Transverse colon (tissue), 4 donors: ENCODE measurements at regions not wholly inside any gene's neighbourhood (a gene's known extent, or its start where the extent isn't known, plus 50 kb on each side); places are given as distances from the start of the nearest gene placed in this dataset.

Source experiments
- DNase-seq: peaks from one replicate; pipeline ENCODE4 v3.0.0-alpha.2; 2019
- H3K27ac ChIP-seq, 4 donors: fragments of 200-600 bp; sonication (generic); 2 replicates each; pipeline ENCODE4 v1.5.1; 2016 to 2018; ENCODE audit warnings: inconsistent platforms in 4 of 4
- H3K27me3 ChIP-seq: fragments of 200-600 bp; sonication (generic); 2 replicates; pipeline ENCODE4 v1.5.1; 2017; ENCODE audit warnings: inconsistent platforms
- H3K36me3 ChIP-seq, 4 donors: fragments of 200-600 bp; sonication (generic); 2 replicates each; pipeline ENCODE4 v1.5.1; 2017 to 2019; ENCODE audit warnings: inconsistent platforms in 4 of 4
- H3K4me1 ChIP-seq, 4 donors: fragments of 200-600 bp; sonication (generic); 2 replicates each; pipeline ENCODE4 v1.5.1; 2017 to 2020; ENCODE audit warnings: inconsistent platforms in 4 of 4
- H3K4me3 ChIP-seq, 4 donors: fragments of 200-600 bp; sonication (generic); 1 replicate in 1 of 4; 2 replicates in 3 of 4; pipeline versions ENCODE4 v1.5.1 to v1.6.1; 2017 to 2019; ENCODE audit warnings: inconsistent platforms in 4 of 4
- H3K9me3 ChIP-seq, 2 donors: fragments of 200-600 bp; sonication (generic); 2 replicates each; pipeline ENCODE4 v1.5.1; 2017 to 2019; ENCODE audit warnings: inconsistent platforms in 2 of 2
- CTCF ChIP-seq, 5 experiments: fragments of 200-600 bp in 3 of 5; fragments of 450-650 bp in 2 of 5; sonication (generic) in 3 of 5; IDR thresholded peaks; 1 replicate in 2 of 5; 2 replicates in 3 of 5; pipeline ENCODE4 v1.5.1; 2016 to 2017; ENCODE audit warnings: antibody characterized with exemption in 5 of 5, inconsistent platforms in 3 of 5, mild to moderate bottlenecking in 2 of 5, moderate library complexity in 1 of 5
- EP300 ChIP-seq: sonication (generic); formaldehyde crosslinking; IDR thresholded peaks from one replicate; pipeline ENCODE4 v1.6.1; 2017; ENCODE audit warnings: antibody characterized with exemption, low read depth
- POLR2A ChIP-seq: fragments of 450-650 bp; IDR thresholded peaks from one replicate; pipeline ENCODE4 v1.6.1; 2016; ENCODE audit warnings: antibody characterized with exemption, mild to moderate bottlenecking, moderate library complexity
- POLR2AphosphoS5 ChIP-seq, 3 donors: sonication (generic); formaldehyde crosslinking; IDR thresholded peaks; one replicate each; pipeline ENCODE4 v1.6.1; 2016; ENCODE audit warnings: antibody characterized with exemption in 3 of 3
- WGBS, 2 donors: methylation state at CpG; one replicate each; pipeline ENCODE4 v1.1.5; 2018; ENCODE audit warnings: low coverage in 1 of 2; 5-methylcytosine and 5-hydroxymethylcytosine counted together
- in situ Hi-C, 4 donors: fragments of 200-750 bp; cut with MboI; loops; one replicate each; pipeline versions ENCODE4 v1.15.0 to v1.15.1; 2017; ENCODE audit warnings: low sequenced_read_pairs in 3 of 4, low pct_ligation_motif_present in 1 of 4, low pct_unique_long_range_greater_than_20kb in 1 of 4
- intact Hi-C: fragments of 100-400 bp; cut with DNase I; formaldehyde crosslinking; loops from one replicate; pipeline ENCODE4 v1.15.1; 2023; ENCODE audit warnings: low total_unique reads

GRCh38 chrX:10095698-10096432 is 60.9 kb upstream of the CLCN4 start:
- TF ChIP-seq POLR2A, result no peak
- TF ChIP-seq CTCF (IDR thresholded peaks at IDR 0.05), result no peak
- no peak for TF ChIP-seq EP300
- no peak for TF ChIP-seq POLR2AphosphoS5 (IDR thresholded peaks at IDR 0.05)
- no peak overlapping the region for H3K27ac ChIP-seq

GRCh38 chrX:10098270-10098713 is 58.5 kb upstream of the CLCN4 start:
- TF ChIP-seq POLR2AphosphoS5 (IDR thresholded peaks at IDR 0.05), result no peak
- no peak for TF ChIP-seq POLR2A
- TF ChIP-seq EP300, result no peak
- TF ChIP-seq CTCF (IDR thresholded peaks at IDR 0.05), result no peak
- H3K27ac ChIP-seq, result peak overlapping the region; percentile 57 to 77 (median 70)
- peaks cover 0 to 20% (median 5%) of the 10 kb centered on the region in 4 donors for H3K4me1 ChIP-seq
- in situ Hi-C loops, result no loop called here
- no peaks in the 10 kb centered on the region for H3K36me3 ChIP-seq
- peak overlapping the region in 1 of 4 donors; percentile 27 for H3K4me3 ChIP-seq
- no peaks in the 10 kb centered on the region for H3K27me3 ChIP-seq
- H3K9me3 ChIP-seq, result no peaks in the 10 kb centered on the region
- intact Hi-C loops, result no loop called here
- DNase-seq, result no peak
- 50 to 54% methylated on average over 3 to 10 of the region's 10 CpGs for WGBS, 2 donors

More at GRCh38 chrX:10095698-10096432, 60.9 kb upstream of the CLCN4 start:
- Histone ChIP-seq H3K4me3 (no peak overlapping the region), H3K36me3 (no peaks in the 10 kb centered on the region), H3K4me1 (peaks cover 0 to 13% (median 0%) of the 10 kb centered on the region in 4 donors), H3K9me3 (no peaks in the 10 kb centered on the region), H3K27me3 (no peaks in the 10 kb centered on the region)
- intact Hi-C loops, result no loop called here
- in situ Hi-C loops, result no loop called here
- DNase-seq, result no peak
- WGBS, 2 donors, result 85% methylated on average over 5 of the region's 5 CpGs; no CpG with 5 or more reads in 1 of the 2 donors

GRCh38 chrX:10099411-10099810 is 57.4 kb upstream of the CLCN4 start:
- Histone ChIP-seq H3K27ac (peak overlapping the region; percentile 57 to 77 (median 70)), H3K4me3 (no peak overlapping the region), H3K9me3 (no peaks in the 10 kb centered on the region), H3K27me3 (no peaks in the 10 kb centered on the region), H3K36me3 (no peaks in the 10 kb centered on the region), H3K4me1 (peaks cover 0 to 20% (median 5%) of the 10 kb centered on the region in 4 donors)
- intact Hi-C loops, result no loop called here
- TF ChIP-seq POLR2A, result no peak
- no peak for TF ChIP-seq EP300
- TF ChIP-seq POLR2AphosphoS5 (IDR thresholded peaks at IDR 0.05), result no peak
- no peak for TF ChIP-seq CTCF (IDR thresholded peaks at IDR 0.05)
- WGBS, 2 donors, result 62 to 100% methylated on average over 2 to 5 of the region's 5 CpGs
- in situ Hi-C loops, result no loop called here
- no peak for DNase-seq

- H3K4me3 ChIP-seq, result no peak overlapping the region
- H3K36me3 ChIP-seq, result no peaks in the 10 kb centered on the region
- no peaks in the 10 kb centered on the region for H3K9me3 ChIP-seq
- WGBS, 2 donors, result 70% methylated on average over 5 of the region's 5 CpGs; no CpG with 5 or more reads in 1 of the 2 donors
- intact Hi-C loops, result no loop called here
- DNase-seq, result no peak
- in situ Hi-C loops, result loop anchor here in 2 of 4 donors (25.0 kb wide), 1 partner anchor 214 kb away; no protein-coding TSS in a partner anchor
- TF ChIP-seq POLR2A (no peak), EP300 (no peak), POLR2AphosphoS5 (IDR thresholded peaks at IDR 0.05) (no peak), CTCF (IDR thresholded peaks at IDR 0.05) (no peak)
- H3K4me1 ChIP-seq, result peaks cover 0 to 27% (median 5%) of the 10 kb centered on the region in 4 donors
- no peaks in the 10 kb centered on the region for H3K27me3 ChIP-seq
- H3K27ac ChIP-seq, result peak overlapping the region; percentile 57 to 77 (median 70)
Observed at GRCh38 chrX:10101269-10101668, 55.5 kb upstream of the CLCN4 start.
